ENCODE measurements at regions not wholly inside any gene's neighbourhood (a gene's known extent, or its start where the extent isn't known, plus 50 kb on each side); places are given as distances from the start of the nearest gene placed in this dataset.

DNA sequence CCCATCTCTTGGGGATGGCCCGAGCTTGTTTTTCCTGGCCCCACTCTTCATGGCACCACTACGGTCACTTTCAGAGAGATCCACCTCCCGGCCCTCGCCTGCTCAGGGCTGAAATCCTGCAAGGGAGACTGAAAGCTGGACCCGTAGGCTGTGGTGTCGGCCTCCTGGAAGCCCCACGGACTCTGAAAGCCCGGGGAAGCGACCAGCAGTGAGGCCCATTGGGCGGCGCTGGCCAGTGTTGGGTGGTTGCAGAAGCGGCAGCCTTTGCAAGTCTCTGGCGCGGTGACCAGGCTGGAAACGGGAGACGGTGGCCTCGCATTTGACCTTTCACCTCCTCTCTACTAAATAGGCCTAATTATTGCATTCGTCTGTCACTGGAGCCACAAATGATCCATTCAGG is 186.0 kb upstream of the FOXF1 start:
- TF ChIP-seq, protein P1, sequence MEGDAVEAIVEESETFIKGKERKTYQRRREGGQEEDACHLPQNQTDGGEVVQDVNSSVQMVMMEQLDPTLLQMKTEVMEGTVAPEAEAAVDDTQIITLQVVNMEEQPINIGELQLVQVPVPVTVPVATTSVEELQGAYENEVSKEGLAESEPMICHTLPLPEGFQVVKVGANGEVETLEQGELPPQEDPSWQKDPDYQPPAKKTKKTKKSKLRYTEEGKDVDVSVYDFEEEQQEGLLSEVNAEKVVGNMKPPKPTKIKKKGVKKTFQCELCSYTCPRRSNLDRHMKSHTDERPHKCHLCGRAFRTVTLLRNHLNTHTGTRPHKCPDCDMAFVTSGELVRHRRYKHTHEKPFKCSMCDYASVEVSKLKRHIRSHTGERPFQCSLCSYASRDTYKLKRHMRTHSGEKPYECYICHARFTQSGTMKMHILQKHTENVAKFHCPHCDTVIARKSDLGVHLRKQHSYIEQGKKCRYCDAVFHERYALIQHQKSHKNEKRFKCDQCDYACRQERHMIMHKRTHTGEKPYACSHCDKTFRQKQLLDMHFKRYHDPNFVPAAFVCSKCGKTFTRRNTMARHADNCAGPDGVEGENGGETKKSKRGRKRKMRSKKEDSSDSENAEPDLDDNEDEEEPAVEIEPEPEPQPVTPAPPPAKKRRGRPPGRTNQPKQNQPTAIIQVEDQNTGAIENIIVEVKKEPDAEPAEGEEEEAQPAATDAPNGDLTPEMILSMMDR (conservative IDR thresholded peaks at IDR 0.05) = no peak
- no peak for TF ChIP-seq EZH2 (IDR thresholded peaks at IDR 0.05; ENCODE audit: low read depth)

All from PC-9 (cell line).